DND-41 (cell line): ENCODE measurements at regions not wholly inside any gene's neighbourhood (a gene's known extent, or its start where the extent isn't known, plus 50 kb on each side); places are given as distances from the start of the nearest gene placed in this dataset.

Source experiments
- EZH2 ChIP-seq: IDR thresholded peaks from 3 replicates; pipeline ENCODE4 v1.6.1; 2012; ENCODE audit warnings: borderline replicate concordance, low read depth, mild to moderate bottlenecking, moderate library complexity, low read length, inconsistent platforms; ENCODE audit not compliant: severe bottlenecking
- TF ChIP-seq, protein P1 (sequence below): IDR thresholded peaks from 2 replicates; pipeline ENCODE4 v1.5.1; 2012; ENCODE audit warnings: borderline replicate concordance, low read length, moderate library complexity, mild to moderate bottlenecking; ENCODE audit not compliant: poor library complexity, severe bottlenecking; ENCODE audit errors: extremely low read depth

DNA sequence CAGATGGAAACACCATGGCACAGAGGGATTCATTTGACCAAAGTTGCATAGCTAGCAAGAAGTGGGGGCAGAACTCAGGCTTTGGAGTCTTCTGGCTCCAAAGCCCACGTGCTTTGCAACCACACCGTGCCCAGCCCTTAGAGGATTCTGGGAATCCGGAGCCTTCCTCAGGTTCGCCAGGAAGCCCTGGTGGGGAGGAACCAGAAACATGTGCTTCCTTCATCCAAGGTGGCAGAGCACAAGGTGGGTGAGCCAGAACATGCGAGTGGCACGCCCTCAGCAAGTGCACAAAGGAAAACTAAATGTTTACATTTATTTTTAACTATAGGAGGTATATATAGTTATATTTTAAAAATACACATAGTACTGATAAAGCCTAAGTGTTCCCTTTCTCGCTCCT, 151.9 kb upstream of the NECTIN1 start:
- TF ChIP-seq, protein P1, sequence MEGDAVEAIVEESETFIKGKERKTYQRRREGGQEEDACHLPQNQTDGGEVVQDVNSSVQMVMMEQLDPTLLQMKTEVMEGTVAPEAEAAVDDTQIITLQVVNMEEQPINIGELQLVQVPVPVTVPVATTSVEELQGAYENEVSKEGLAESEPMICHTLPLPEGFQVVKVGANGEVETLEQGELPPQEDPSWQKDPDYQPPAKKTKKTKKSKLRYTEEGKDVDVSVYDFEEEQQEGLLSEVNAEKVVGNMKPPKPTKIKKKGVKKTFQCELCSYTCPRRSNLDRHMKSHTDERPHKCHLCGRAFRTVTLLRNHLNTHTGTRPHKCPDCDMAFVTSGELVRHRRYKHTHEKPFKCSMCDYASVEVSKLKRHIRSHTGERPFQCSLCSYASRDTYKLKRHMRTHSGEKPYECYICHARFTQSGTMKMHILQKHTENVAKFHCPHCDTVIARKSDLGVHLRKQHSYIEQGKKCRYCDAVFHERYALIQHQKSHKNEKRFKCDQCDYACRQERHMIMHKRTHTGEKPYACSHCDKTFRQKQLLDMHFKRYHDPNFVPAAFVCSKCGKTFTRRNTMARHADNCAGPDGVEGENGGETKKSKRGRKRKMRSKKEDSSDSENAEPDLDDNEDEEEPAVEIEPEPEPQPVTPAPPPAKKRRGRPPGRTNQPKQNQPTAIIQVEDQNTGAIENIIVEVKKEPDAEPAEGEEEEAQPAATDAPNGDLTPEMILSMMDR: no peak
- no peak for TF ChIP-seq EZH2
